HG03139 (cell line): ENCODE measurements at regions not wholly inside any gene's neighbourhood (a gene's known extent, or its start where the extent isn't known, plus 50 kb on each side); places are given as distances from the start of the nearest gene placed in this dataset.
"Not testable (repeated sequence)": the region's sequence is repeated elsewhere in the genome, so short reads cannot be mapped to it uniquely, and the experiment has no call there.

Experiments used
- ATAC-seq: cut with Tn5 transposase; IDR thresholded peaks from one replicate; pipeline ENCODE4 v1.9.1; 2021; ENCODE audit not compliant: unreplicated experiment

- ATAC-seq: no peak
Measured at GRCh38 chr3:137111497-137111896, 153.7 kb downstream of the IL20RB start.

- ATAC-seq: no peak
Measured at GRCh38 chr3:137116619-137117018, 158.8 kb downstream of the IL20RB start.

- ATAC-seq: peak; percentile 71
Measured at GRCh38 chr3:137121704-137122314, 164.0 kb downstream of the IL20RB start.

GRCh38 chr3:137131081-137131480 is 173.3 kb downstream of the IL20RB start:
- ATAC-seq: no peak

GRCh38 chr3:137134431-137134830 is 176.6 kb downstream of the IL20RB start:
- no peak for ATAC-seq

GRCh38 chr3:137148406-137148805 is 190.6 kb downstream of the IL20RB start:
- no peak for ATAC-seq

GRCh38 chr3:137148917-137149316 is 191.1 kb downstream of the IL20RB start:
- ATAC-seq: no peak

GRCh38 chr3:137150825-137151224 is 193.0 kb downstream of the IL20RB start:
- no peak for ATAC-seq

- not testable (repeated sequence) for ATAC-seq
Measured at GRCh38 chr3:137153046-137153445, 195.3 kb downstream of the IL20RB start.

- no peak for ATAC-seq
Measured at GRCh38 chr3:137163241-137163871, 205.6 kb downstream of the IL20RB start.

GRCh38 chr3:137163958-137164357 is 206.2 kb downstream of the IL20RB start:
- ATAC-seq: no peak

- ATAC-seq: no peak
Measured at GRCh38 chr3:137165117-137165806, 207.5 kb downstream of the IL20RB start.

- ATAC-seq: no peak
Measured at GRCh38 chr3:137171834-137172603, 214.2 kb downstream of the IL20RB start.

GRCh38 chr3:137172728-137173127 is 214.9 kb downstream of the IL20RB start:
- no peak for ATAC-seq

GRCh38 chr3:137174514-137174913 is 216.7 kb downstream of the IL20RB start:
- ATAC-seq: no peak

GRCh38 chr3:137180220-137180619 is 222.4 kb downstream of the IL20RB start:
- ATAC-seq: no peak

- ATAC-seq: no peak
Measured at GRCh38 chr3:137191133-137191923, 233.5 kb downstream of the IL20RB start.

- no peak for ATAC-seq
Measured at GRCh38 chr3:137191951-137192350, 234.2 kb downstream of the IL20RB start.

- no peak for ATAC-seq
Measured at GRCh38 chr3:137194301-137194700, 236.5 kb downstream of the IL20RB start.

- ATAC-seq: not testable (repeated sequence)
Measured at GRCh38 chr3:137198374-137198773, 240.6 kb downstream of the IL20RB start.

GRCh38 chr3:137199678-137200077 is 241.9 kb downstream of the IL20RB start:
- ATAC-seq: no peak
